ENCODE measurements at regions not wholly inside any gene's neighbourhood (a gene's known extent, or its start where the extent isn't known, plus 50 kb on each side); places are given as distances from the start of the nearest gene placed in this dataset.

DNA sequence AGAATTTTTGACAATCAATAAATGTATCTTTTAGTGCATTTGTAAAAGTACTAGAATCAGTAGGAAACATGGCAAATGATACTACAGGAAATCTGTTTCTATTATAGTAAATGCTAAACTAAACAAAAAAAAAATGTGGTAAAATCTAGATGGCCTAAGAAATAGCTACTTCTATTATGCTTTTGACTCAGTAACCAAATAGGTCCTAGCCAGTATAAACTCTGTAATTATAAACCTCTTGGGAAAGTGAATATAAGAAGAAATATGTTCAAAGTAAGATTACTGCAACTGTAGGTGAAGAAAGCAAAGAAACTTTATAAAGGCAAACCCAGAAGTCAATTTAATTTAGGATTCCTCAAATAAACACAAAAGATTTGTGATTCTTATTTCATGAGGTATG, 581.2 kb downstream of the LRFN5 start:
- no peak for ATAC-seq
- no peak for FAIRE-seq
- H3K4me2 ChIP-seq (ENCODE audit: low read depth, low read length), result no peak overlapping the region
- no TSS peak for BruUV-seq (replicated peaks)
- no peak overlapping the region for H3K27ac ChIP-seq (ENCODE audit: extremely low read length, insufficient read depth, low read length)
- no peak overlapping the region for H2AFZ ChIP-seq (ENCODE audit: low read length)
- no peaks in the 10 kb centered on the region for H3K79me2 ChIP-seq (ENCODE audit: insufficient read depth, low read length)
- TF ChIP-seq ZBTB38 (CRISPR knock-in tag; IDR thresholded peaks at IDR 0.05), result no peak
- TF ChIP-seq, protein P1, sequence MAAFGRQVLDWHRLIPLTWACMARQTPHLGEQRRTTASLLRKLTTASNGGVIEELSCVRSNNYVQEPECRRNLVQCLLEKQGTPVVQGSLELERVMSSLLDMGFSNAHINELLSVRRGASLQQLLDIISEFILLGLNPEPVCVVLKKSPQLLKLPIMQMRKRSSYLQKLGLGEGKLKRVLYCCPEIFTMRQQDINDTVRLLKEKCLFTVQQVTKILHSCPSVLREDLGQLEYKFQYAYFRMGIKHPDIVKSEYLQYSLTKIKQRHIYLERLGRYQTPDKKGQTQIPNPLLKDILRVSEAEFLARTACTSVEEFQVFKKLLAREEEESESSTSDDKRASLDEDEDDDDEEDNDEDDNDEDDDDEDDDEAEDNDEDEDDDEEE (CRISPR knock-in tag; IDR thresholded peaks at IDR 0.05), result no peak
- no peak for TF ChIP-seq SRSF9 (IDR thresholded peaks at IDR 0.05; ENCODE audit: borderline replicate concordance, insufficient read depth, low read depth, low read length, poor library complexity, severe bottlenecking)
- TF ChIP-seq, protein P2, sequence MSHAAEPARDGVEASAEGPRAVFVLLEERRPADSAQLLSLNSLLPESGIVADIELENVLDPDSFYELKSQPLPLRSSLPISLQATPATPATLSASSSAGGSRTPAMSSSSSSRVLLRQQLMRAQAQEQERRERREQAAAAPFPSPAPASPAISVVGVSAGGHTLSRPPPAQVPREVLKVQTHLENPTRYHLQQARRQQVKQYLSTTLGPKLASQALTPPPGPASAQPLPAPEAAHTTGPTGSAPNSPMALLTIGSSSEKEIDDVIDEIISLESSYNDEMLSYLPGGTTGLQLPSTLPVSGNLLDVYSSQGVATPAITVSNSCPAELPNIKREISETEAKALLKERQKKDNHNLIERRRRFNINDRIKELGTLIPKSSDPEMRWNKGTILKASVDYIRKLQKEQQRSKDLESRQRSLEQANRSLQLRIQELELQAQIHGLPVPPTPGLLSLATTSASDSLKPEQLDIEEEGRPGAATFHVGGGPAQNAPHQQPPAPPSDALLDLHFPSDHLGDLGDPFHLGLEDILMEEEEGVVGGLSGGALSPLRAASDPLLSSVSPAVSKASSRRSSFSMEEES (CRISPR knock-in tag; IDR thresholded peaks at IDR 0.05), result no peak
- TF ChIP-seq, protein P3, sequence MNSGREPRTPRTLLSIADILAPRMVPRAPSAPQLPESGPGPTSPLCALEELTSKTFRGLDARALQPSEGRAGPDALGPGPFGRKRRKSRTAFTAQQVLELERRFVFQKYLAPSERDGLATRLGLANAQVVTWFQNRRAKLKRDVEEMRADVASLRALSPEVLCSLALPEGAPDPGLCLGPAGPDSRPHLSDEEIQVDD (CRISPR knock-in tag; IDR thresholded peaks at IDR 0.05; ENCODE audit: borderline replicate concordance), result no peak
- no peak for TF ChIP-seq NFYB (CRISPR knock-in tag; IDR thresholded peaks at IDR 0.05)
- TF ChIP-seq SRY (CRISPR knock-in tag; IDR thresholded peaks at IDR 0.05), result no peak
- no peak for TF ChIP-seq CCAR2 (optimal IDR thresholded peaks at IDR 0.05; ENCODE audit: low read depth, low read length)
- no peak for TF ChIP-seq RBAK (CRISPR knock-in tag; IDR thresholded peaks at IDR 0.05)
- TF ChIP-seq, protein P4, sequence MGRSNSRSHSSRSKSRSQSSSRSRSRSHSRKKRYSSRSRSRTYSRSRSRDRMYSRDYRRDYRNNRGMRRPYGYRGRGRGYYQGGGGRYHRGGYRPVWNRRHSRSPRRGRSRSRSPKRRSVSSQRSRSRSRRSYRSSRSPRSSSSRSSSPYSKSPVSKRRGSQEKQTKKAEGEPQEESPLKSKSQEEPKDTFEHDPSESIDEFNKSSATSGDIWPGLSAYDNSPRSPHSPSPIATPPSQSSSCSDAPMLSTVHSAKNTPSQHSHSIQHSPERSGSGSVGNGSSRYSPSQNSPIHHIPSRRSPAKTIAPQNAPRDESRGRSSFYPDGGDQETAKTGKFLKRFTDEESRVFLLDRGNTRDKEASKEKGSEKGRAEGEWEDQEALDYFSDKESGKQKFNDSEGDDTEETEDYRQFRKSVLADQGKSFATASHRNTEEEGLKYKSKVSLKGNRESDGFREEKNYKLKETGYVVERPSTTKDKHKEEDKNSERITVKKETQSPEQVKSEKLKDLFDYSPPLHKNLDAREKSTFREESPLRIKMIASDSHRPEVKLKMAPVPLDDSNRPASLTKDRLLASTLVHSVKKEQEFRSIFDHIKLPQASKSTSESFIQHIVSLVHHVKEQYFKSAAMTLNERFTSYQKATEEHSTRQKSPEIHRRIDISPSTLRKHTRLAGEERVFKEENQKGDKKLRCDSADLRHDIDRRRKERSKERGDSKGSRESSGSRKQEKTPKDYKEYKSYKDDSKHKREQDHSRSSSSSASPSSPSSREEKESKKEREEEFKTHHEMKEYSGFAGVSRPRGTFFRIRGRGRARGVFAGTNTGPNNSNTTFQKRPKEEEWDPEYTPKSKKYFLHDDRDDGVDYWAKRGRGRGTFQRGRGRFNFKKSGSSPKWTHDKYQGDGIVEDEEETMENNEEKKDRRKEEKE (IDR thresholded peaks at IDR 0.05), result no peak
- no peak for TF ChIP-seq GLI4 (CRISPR knock-in tag; IDR thresholded peaks at IDR 0.05; ENCODE audit: borderline replicate concordance)
- TF ChIP-seq SALL1 (CRISPR knock-in tag; IDR thresholded peaks at IDR 0.05), result no peak
- TF ChIP-seq GZF1 (CRISPR knock-in tag; IDR thresholded peaks at IDR 0.05), result no peak
- TF ChIP-seq ZNF138 (CRISPR knock-in tag; IDR thresholded peaks at IDR 0.05; ENCODE audit: low read depth), result no peak
- TF ChIP-seq ZNF589 (CRISPR knock-in tag; conservative IDR thresholded peaks at IDR 0.05), result no peak
- H3K4me1 ChIP-seq (ENCODE audit: insufficient read depth, low read length), result no peaks in the 10 kb centered on the region
- H4K20me1 ChIP-seq (ENCODE audit: insufficient read depth, low read length), result no peaks in the 10 kb centered on the region
- no peaks in the 10 kb centered on the region for H3K27me3 ChIP-seq (ENCODE audit: control insufficient read depth in 1 of 2, insufficient read depth in 2 of 2, low read length in 2 of 2)
- H3K36me3 ChIP-seq (replicated peaks in 1 of 2; ENCODE audit: control insufficient read depth in 1 of 2, insufficient read depth in 2 of 2, low read length in 2 of 2), result no peaks in the 10 kb centered on the region
- POLR2A ChIA-PET, result no interaction called here
- H3K9ac ChIP-seq (ENCODE audit: insufficient read depth, low read depth, low read length), result no peak overlapping the region
- in situ Hi-C loops (cut with HindIII; ENCODE audit: extremely low pct_ligation_motif_present, low pct_unique_long_range_greater_than_20kb), result no loop called here
- peaks cover 91% of the 10 kb centered on the region for H3K9me3 ChIP-seq (ENCODE audit: low read length)
- H3K4me3 ChIP-seq (replicated peaks in 1 of 3; ENCODE audit: insufficient read depth in 1 of 3, low read depth in 2 of 3, low read length in 3 of 3), result no peak overlapping the region
- CTCF ChIA-PET (ENCODE audit: low intra/inter-chr PET ratio, low total read pairs), result no interaction called here
- no peak for DNase-seq (ENCODE audit: low spot score)
- intact Hi-C loops (cut with micrococcal nuclease; ENCODE audit: unreplicated experiment), result no loop called here
